OCI-LY7 (cell line): ENCODE measurements at regions not wholly inside any gene's neighbourhood (a gene's known extent, or its start where the extent isn't known, plus 50 kb on each side); places are given as distances from the start of the nearest gene placed in this dataset.

Source experiments
- BruUV-seq: library from RNA; stranded (reverse); fragments of 400-500 nt; replicated peaks from 2 replicates; lab custom pipeline; 2021; lab: Mats Ljungman, UMichigan
- CTCF ChIA-PET: fragments of 300-600 bp; sonication (Branson Sonifier 250); formaldehyde crosslinking; loops from one replicate; lab custom pipeline; 2022; ENCODE audit warnings: antibody characterized with exemption; ENCODE audit not compliant: unreplicated experiment; lab: Charles Lee
- POLR2A ChIA-PET: fragments of 300-600 bp; sonication (Branson Sonifier 250); formaldehyde crosslinking; loops from one replicate; lab custom pipeline; 2022; ENCODE audit warnings: antibody characterized with exemption; lab: Charles Lee
- DNase-seq: peaks from one replicate; pipeline ENCODE4 v3.0.0-alpha.2; 2015; ENCODE audit warnings: low spot score
- H2AFZ ChIP-seq: fragments of 200-600 bp; sonication (generic), shearing (Covaris generic); 2 replicates; pipeline ENCODE4 v1.6.1; 2014; ENCODE audit warnings: mild to moderate bottlenecking, antibody characterized with exemption, low read length, moderate library complexity
- H3K27ac ChIP-seq: fragments of 200-600 bp; sonication (generic); 2 replicates; pipeline ENCODE4 v1.5.1; 2014; ENCODE audit warnings: mixed run types, low read depth, mild to moderate bottlenecking, moderate library complexity, low read length, inconsistent platforms; ENCODE audit not compliant: poor library complexity, severe bottlenecking
- H3K36me3 ChIP-seq: fragments of 200-600 bp; sonication (generic); 2 replicates; pipeline ENCODE4 v1.6.1; 2014; ENCODE audit warnings: mild to moderate bottlenecking, antibody characterized with exemption, low read length, moderate library complexity, mixed read lengths; ENCODE audit not compliant: insufficient read depth
- H3K4me1 ChIP-seq: fragments of 200-600 bp; sonication (generic); 2 replicates; pipeline ENCODE4 v1.5.1; 2014; ENCODE audit warnings: mild to moderate bottlenecking, low read length; ENCODE audit not compliant: insufficient read depth, poor library complexity, severe bottlenecking
- H3K4me2 ChIP-seq: fragments of 200-600 bp; sonication (generic); 2 replicates; pipeline ENCODE4 v1.6.1; 2014; ENCODE audit warnings: mild to moderate bottlenecking, low read length
- H3K4me3 ChIP-seq: fragments of 200-600 bp; sonication (generic); 2 replicates; pipeline ENCODE4 v1.5.1; 2014; ENCODE audit warnings: mild to moderate bottlenecking, low read depth, low read length; ENCODE audit not compliant: poor library complexity, severe bottlenecking
- H3K79me2 ChIP-seq: fragments of 200-600 bp; sonication (generic); 2 replicates; pipeline ENCODE4 v1.6.1; 2016; ENCODE audit warnings: low read depth, mild to moderate bottlenecking, low read length, moderate library complexity, mixed read lengths; ENCODE audit not compliant: insufficient read depth
- H3K9me2 ChIP-seq: fragments of 200-600 bp; sonication (generic); 2 replicates; pipeline ENCODE4 v1.6.1; 2016; ENCODE audit warnings: mild to moderate bottlenecking, low read length, mixed read lengths; ENCODE audit not compliant: insufficient read depth
- H3K9me3 ChIP-seq: fragments of 200-600 bp; sonication (generic); 2 replicates; pipeline ENCODE4 v1.6.1; 2014; ENCODE audit warnings: mild to moderate bottlenecking, mixed run types, low read length, mixed read lengths
- H4K20me1 ChIP-seq: fragments of 200-600 bp; sonication (generic); 2 replicates; pipeline ENCODE4 v1.6.1; 2014; ENCODE audit warnings: mild to moderate bottlenecking, antibody characterized with exemption, low read length, moderate library complexity, mixed read lengths; ENCODE audit not compliant: insufficient read depth
- EZH2phosphoT487 ChIP-seq: fragments of 200-600 bp; sonication (generic); IDR thresholded peaks from 2 replicates; pipeline ENCODE4 v1.6.1; 2018; ENCODE audit warnings: low read depth, borderline replicate concordance, mild to moderate bottlenecking, mixed run types, antibody characterized with exemption, low read length, moderate library complexity, mixed read lengths
- intact Hi-C: fragments of 100-400 bp; cut with micrococcal nuclease; formaldehyde crosslinking; loops from one replicate; pipeline ENCODE4 v1.10.0; 2022; ENCODE audit not compliant: unreplicated experiment
- TF ChIP-seq, protein P1 (sequence below): fragments of 200-600 bp; sonication (generic); conservative IDR thresholded peaks from 2 replicates; pipeline ENCODE4 v1.5.1; 2014; ENCODE audit warnings: mild to moderate bottlenecking, antibody characterized with exemption, low read length, moderate library complexity, mixed read lengths

- CTCF ChIA-PET, result no interaction called here
- H3K79me2 ChIP-seq, result no peaks in the 10 kb centered on the region
- H4K20me1 ChIP-seq, result no peaks in the 10 kb centered on the region
- intact Hi-C loops, result no loop called here
- no peaks in the 10 kb centered on the region for H3K9me3 ChIP-seq
- H3K36me3 ChIP-seq, result no peaks in the 10 kb centered on the region
- no peak overlapping the region for H3K4me2 ChIP-seq
- no peak for DNase-seq
- no peak overlapping the region for H3K4me3 ChIP-seq
- no TSS peak for BruUV-seq
- TF ChIP-seq, protein P1, sequence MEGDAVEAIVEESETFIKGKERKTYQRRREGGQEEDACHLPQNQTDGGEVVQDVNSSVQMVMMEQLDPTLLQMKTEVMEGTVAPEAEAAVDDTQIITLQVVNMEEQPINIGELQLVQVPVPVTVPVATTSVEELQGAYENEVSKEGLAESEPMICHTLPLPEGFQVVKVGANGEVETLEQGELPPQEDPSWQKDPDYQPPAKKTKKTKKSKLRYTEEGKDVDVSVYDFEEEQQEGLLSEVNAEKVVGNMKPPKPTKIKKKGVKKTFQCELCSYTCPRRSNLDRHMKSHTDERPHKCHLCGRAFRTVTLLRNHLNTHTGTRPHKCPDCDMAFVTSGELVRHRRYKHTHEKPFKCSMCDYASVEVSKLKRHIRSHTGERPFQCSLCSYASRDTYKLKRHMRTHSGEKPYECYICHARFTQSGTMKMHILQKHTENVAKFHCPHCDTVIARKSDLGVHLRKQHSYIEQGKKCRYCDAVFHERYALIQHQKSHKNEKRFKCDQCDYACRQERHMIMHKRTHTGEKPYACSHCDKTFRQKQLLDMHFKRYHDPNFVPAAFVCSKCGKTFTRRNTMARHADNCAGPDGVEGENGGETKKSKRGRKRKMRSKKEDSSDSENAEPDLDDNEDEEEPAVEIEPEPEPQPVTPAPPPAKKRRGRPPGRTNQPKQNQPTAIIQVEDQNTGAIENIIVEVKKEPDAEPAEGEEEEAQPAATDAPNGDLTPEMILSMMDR, result no peak
- TF ChIP-seq EZH2phosphoT487, result no peak
- no peaks in the 10 kb centered on the region for H3K9me2 ChIP-seq
- no peak overlapping the region for H3K27ac ChIP-seq
- no peaks in the 10 kb centered on the region for H3K4me1 ChIP-seq
- POLR2A ChIA-PET, result no interaction called here
- no peak overlapping the region for H2AFZ ChIP-seq
Observed at GRCh38 chr7:131721660-131722059, 165.2 kb upstream of the PODXL start.

DNA sequence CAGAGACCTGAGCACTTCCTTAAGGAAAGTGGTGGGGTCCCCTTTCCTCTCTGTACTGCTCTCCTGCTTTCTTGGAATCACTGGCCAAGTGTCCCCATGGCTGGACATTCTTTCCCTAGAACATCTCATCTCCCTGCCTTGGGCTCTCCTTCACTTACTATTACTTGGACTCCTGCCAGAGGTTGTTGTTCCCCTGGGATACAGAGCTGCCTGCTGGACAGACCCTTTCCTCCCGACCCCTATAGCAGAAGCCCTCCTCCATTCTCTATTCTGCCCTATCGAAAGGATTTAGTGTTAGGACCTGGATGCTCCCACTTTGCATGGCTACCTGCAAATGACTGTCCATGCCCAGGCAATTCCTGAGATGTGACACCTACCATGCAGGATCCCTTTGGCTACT, 164.3 kb upstream of the PODXL start:
- CTCF ChIA-PET, result interaction anchor here (0.5 to 0.6 kb wide), 2 partner anchors 32 to 580 kb away, joined by 3 read pairs; no protein-coding TSS in a partner anchor
- Histone ChIP-seq H3K9me3 (no peaks in the 10 kb centered on the region), H2AFZ (no peak overlapping the region), H3K4me3 (no peak overlapping the region), H4K20me1 (no peaks in the 10 kb centered on the region), H3K9me2 (no peaks in the 10 kb centered on the region), H3K79me2 (no peaks in the 10 kb centered on the region), H3K4me2 (no peak overlapping the region), H3K27ac (no peak overlapping the region), H3K36me3 (no peaks in the 10 kb centered on the region), H3K4me1 (no peaks in the 10 kb centered on the region)
- intact Hi-C loops, result no loop called here
- no peak for DNase-seq
- no TSS peak for BruUV-seq
- TF ChIP-seq, protein P1, result no peak
- TF ChIP-seq EZH2phosphoT487, result no peak
- POLR2A ChIA-PET, result interaction anchor here (1.1 kb wide), 1 partner anchor 20 kb away, joined by 3 read pairs; no protein-coding TSS in a partner anchor

- CTCF ChIA-PET, result no interaction called here
- BruUV-seq, result no TSS peak
Observed at GRCh38 chr7:131717181-131717580, 160.8 kb upstream of the PODXL start.

More at GRCh38 chr7:131717181-131717580, 160.8 kb upstream of the PODXL start:
- POLR2A ChIA-PET, result interaction anchor here (0.9 kb wide), 1 partner anchor 23 kb away, joined by 4 read pairs; no protein-coding TSS in a partner anchor
- Histone ChIP-seq H3K9me2 (no peaks in the 10 kb centered on the region), H2AFZ (no peak overlapping the region), H3K79me2 (no peaks in the 10 kb centered on the region), H3K27ac (no peak overlapping the region), H3K9me3 (no peaks in the 10 kb centered on the region), H3K4me1 (no peaks in the 10 kb centered on the region), H4K20me1 (no peaks in the 10 kb centered on the region), H3K4me2 (no peak overlapping the region), H3K36me3 (no peaks in the 10 kb centered on the region), H3K4me3 (no peak overlapping the region)
- intact Hi-C loops, result no loop called here
- no peak for DNase-seq
- TF ChIP-seq, protein P1, result no peak
- no peak for TF ChIP-seq EZH2phosphoT487
